Activated CD4-positive, alpha-beta T cell treated with anti-CD3 and anti-CD28 coated beads, Interleukin-2, amount 50 U/mL, for 1 hour (primary cell): ENCODE measurements at regions not wholly inside any gene's neighbourhood (a gene's known extent, or its start where the extent isn't known, plus 50 kb on each side); places are given as distances from the start of the nearest gene placed in this dataset.

ENCODE experiments used
- DNase-seq: peaks from one replicate; pipeline ENCODE4 v3.0.0-alpha.2; 2020

- DNase-seq = no peak
Measured at GRCh38 chr13:40440990-40441820, 225.2 kb downstream of the FOXO1 start.

- DNase-seq = no peak
Measured at GRCh38 chr13:40442231-40442630, 224.2 kb downstream of the FOXO1 start.

GRCh38 chr13:40442826-40443225, 223.6 kb downstream of the FOXO1 start:
- DNase-seq = no peak

- DNase-seq = no peak
Measured at GRCh38 chr13:40444241-40444640, 222.2 kb downstream of the FOXO1 start.

- DNase-seq = no peak
Measured at GRCh38 chr13:40445557-40445990, 220.9 kb downstream of the FOXO1 start.

- no peak for DNase-seq
Measured at GRCh38 chr13:40446365-40446764, 220.1 kb downstream of the FOXO1 start.

GRCh38 chr13:40447857-40448256, 218.6 kb downstream of the FOXO1 start:
- DNase-seq = no peak

GRCh38 chr13:40452038-40452666, 214.3 kb downstream of the FOXO1 start:
- no peak for DNase-seq

- DNase-seq = no peak
Measured at GRCh38 chr13:40452741-40453334, 213.6 kb downstream of the FOXO1 start.

- no peak for DNase-seq
Measured at GRCh38 chr13:40453351-40454021, 213.0 kb downstream of the FOXO1 start.

- no peak for DNase-seq
Measured at GRCh38 chr13:40456397-40456953, 210.0 kb downstream of the FOXO1 start.

GRCh38 chr13:40456979-40457553, 209.4 kb downstream of the FOXO1 start:
- DNase-seq = no peak

- no peak for DNase-seq
Measured at GRCh38 chr13:40457929-40458719, 208.3 kb downstream of the FOXO1 start.

- no peak for DNase-seq
Measured at GRCh38 chr13:40458720-40458990, 207.8 kb downstream of the FOXO1 start.

- no peak for DNase-seq
Measured at GRCh38 chr13:40460116-40460515, 206.3 kb downstream of the FOXO1 start.

GRCh38 chr13:40464337-40465014, 202.0 kb downstream of the FOXO1 start:
- DNase-seq = no peak

GRCh38 chr13:40465015-40465390, 201.4 kb downstream of the FOXO1 start:
- DNase-seq = no peak

- no peak for DNase-seq
Measured at GRCh38 chr13:40466272-40466671, 200.2 kb downstream of the FOXO1 start.

GRCh38 chr13:40468227-40468838, 198.1 kb downstream of the FOXO1 start:
- no peak for DNase-seq

GRCh38 chr13:40469581-40470310, 196.7 kb downstream of the FOXO1 start:
- no peak for DNase-seq
